IMR-90 (cell line): ENCODE measurements at regions not wholly inside any gene's neighbourhood (a gene's known extent, or its start where the extent isn't known, plus 50 kb on each side); places are given as distances from the start of the nearest gene placed in this dataset.

Source experiments
- ATAC-seq: fragments of 200-7000 bp; cut with Tn5 transposase; 2 replicates; pipeline ENCODE4 v1.9.1; 2020; ENCODE audit warnings: low read depth, mild to moderate bottlenecking, moderate library complexity
- BruUV-seq: library from RNA; stranded (reverse); fragments of 400-500 nt; replicated peaks from 2 replicates; lab custom pipeline; 2021; lab: Mats Ljungman, UMichigan
- CTCF ChIA-PET: fragments of 300-600 bp; formaldehyde crosslinking; extraction: SDS; loops from one replicate; lab custom pipeline; 2021; ENCODE audit warnings: antibody characterized with exemption; lab: Yijun Ruan, JAX
- POLR2A ChIA-PET: fragments of 300-600 bp; sonication (Branson Sonifier 250); formaldehyde crosslinking; loops from one replicate; lab custom pipeline; 2022; ENCODE audit warnings: antibody characterized with exemption; ENCODE audit not compliant: unreplicated experiment; lab: Charles Lee
- DNase-seq: peaks from one replicate; pipeline ENCODE4 v3.0.0; 2013
- H2AFZ ChIP-seq: replicated peaks from 2 replicates; pipeline ENCODE3; 2013; ENCODE audit warnings: low read length, mild to moderate bottlenecking; ENCODE audit not compliant: poor library complexity
- H2AK5ac ChIP-seq: 2 replicates; pipeline ENCODE4 v1.6.1; 2013; ENCODE audit warnings: low read depth, low read length, inconsistent platforms
- H2AK9ac ChIP-seq: replicated peaks from 2 replicates; pipeline ENCODE3; 2013; ENCODE audit warnings: mild to moderate bottlenecking, low read depth, low read length, moderate library complexity; ENCODE audit not compliant: poor library complexity
- H2BK120ac ChIP-seq: 2 replicates; pipeline ENCODE4 v1.6.1; 2013; ENCODE audit warnings: low read depth, low read length, inconsistent platforms
- H2BK15ac ChIP-seq: 3 replicates; pipeline ENCODE4 v1.6.1; 2013; ENCODE audit warnings: low read depth, low read length, inconsistent platforms
- H2BK20ac ChIP-seq: 2 replicates; pipeline ENCODE4 v1.6.1; 2013; ENCODE audit warnings: low read depth, mild to moderate bottlenecking, inconsistent platforms, low read length, moderate library complexity
- H2BK5ac ChIP-seq: 2 replicates; pipeline ENCODE4 v1.6.1; 2013; ENCODE audit warnings: mild to moderate bottlenecking, low read depth, low read length, inconsistent platforms; ENCODE audit not compliant: poor library complexity, severe bottlenecking
- H3K14ac ChIP-seq: replicated peaks from 2 replicates; pipeline ENCODE4 v1.6.1; 2013; ENCODE audit warnings: low read depth, low read length, inconsistent platforms
- H3K18ac ChIP-seq: 2 replicates; pipeline ENCODE4 v1.6.1; 2013; ENCODE audit warnings: low read depth, low read length, control low read depth
- H3K23ac ChIP-seq: 2 replicates; pipeline ENCODE4 v1.6.1; 2013; ENCODE audit warnings: low read depth, low read length, inconsistent platforms
- H3K27ac ChIP-seq: 2 replicates; pipeline ENCODE4 v1.5.1; 2013; ENCODE audit warnings: mild to moderate bottlenecking, control low read depth, low read length; ENCODE audit not compliant: insufficient read depth
- H3K27me3 ChIP-seq: 2 replicates; pipeline ENCODE4 v1.6.1; 2013; ENCODE audit warnings: low read length; ENCODE audit not compliant: control insufficient read depth, insufficient read depth
- H3K36me3 ChIP-seq: 2 replicates; pipeline ENCODE4 v1.6.1; 2013; ENCODE audit warnings: low read length, mixed read lengths; ENCODE audit not compliant: control insufficient read depth, insufficient read depth
- H3K4ac ChIP-seq: 2 replicates; pipeline ENCODE4 v1.6.1; 2013; ENCODE audit warnings: low read depth, low read length, inconsistent platforms
- H3K4me1 ChIP-seq: 2 replicates; pipeline ENCODE4 v1.6.1; 2013; ENCODE audit warnings: low read length, mixed read lengths; ENCODE audit not compliant: control insufficient read depth, insufficient read depth
- H3K4me2 ChIP-seq: 2 replicates; pipeline ENCODE4 v1.6.1; 2013; ENCODE audit warnings: low read depth, mild to moderate bottlenecking, control low read depth, low read length, moderate library complexity
- H3K4me3 ChIP-seq: 2 replicates; pipeline ENCODE4 v1.5.1; 2013; ENCODE audit warnings: low read depth, mild to moderate bottlenecking, control low read depth, low read length, moderate library complexity; ENCODE audit not compliant: insufficient read depth
- H3K56ac ChIP-seq: 2 replicates; pipeline ENCODE4 v1.6.1; 2013; ENCODE audit warnings: low read length, inconsistent platforms; ENCODE audit not compliant: insufficient read depth; ENCODE audit errors: extremely low read depth
- H3K79me1 ChIP-seq, 2 experiments: 2 replicates each; pipeline ENCODE4 v1.6.1; 2013; ENCODE audit warnings: low read length in 2 of 2, inconsistent platforms in 1 of 2, low read depth in 1 of 2
- H3K9ac ChIP-seq: 2 replicates; pipeline ENCODE4 v1.6.1; 2013; ENCODE audit warnings: low read depth, low read length, control low read depth
- H3K9me1 ChIP-seq: 2 replicates; pipeline ENCODE4 v1.6.1; 2013; ENCODE audit warnings: low read length, inconsistent platforms; ENCODE audit not compliant: insufficient read depth
- H3K9me3 ChIP-seq: 2 replicates; pipeline ENCODE4 v1.6.1; 2013; ENCODE audit warnings: low read length; ENCODE audit not compliant: control insufficient read depth, insufficient read depth
- H4K20me1 ChIP-seq: 2 replicates; pipeline ENCODE4 v1.6.1; 2013; ENCODE audit warnings: low read length, inconsistent platforms; ENCODE audit not compliant: insufficient read depth
- H4K5ac ChIP-seq: 2 replicates; pipeline ENCODE4 v1.6.1; 2013; ENCODE audit warnings: mild to moderate bottlenecking, low read depth, low read length, control low read depth
- H4K8ac ChIP-seq, 2 experiments: 2 replicates each; pipeline ENCODE4 v1.6.1; 2013; ENCODE audit warnings: low read depth in 2 of 2, low read length in 2 of 2, control low read depth in 1 of 2, inconsistent platforms in 1 of 2
- H4K91ac ChIP-seq: 2 replicates; pipeline ENCODE4 v1.6.1; 2013; ENCODE audit warnings: low read depth, low read length, inconsistent platforms; ENCODE audit not compliant: insufficient read depth
- CHD1 ChIP-seq: IDR thresholded peaks from 2 replicates; pipeline ENCODE4 v1.6.1; 2012; ENCODE audit warnings: low read depth, low read length, improper control_type of control experiment
- ELK1 ChIP-seq: fragments of 150-350 bp; IDR thresholded peaks from 2 replicates; pipeline ENCODE4 v1.6.1; 2016; ENCODE audit warnings: low read depth, mild to moderate bottlenecking, low read length, moderate library complexity, borderline replicate concordance
- FOS ChIP-seq: fragments of 150-350 bp; IDR thresholded peaks from 2 replicates; pipeline ENCODE4 v1.6.1; 2016; ENCODE audit warnings: low read depth, low read length
- MAZ ChIP-seq: IDR thresholded peaks from 2 replicates; pipeline ENCODE4 v1.6.1; 2012; ENCODE audit warnings: low read depth, mild to moderate bottlenecking, low read length, improper control_type of control experiment, moderate library complexity, borderline replicate concordance
- MXI1 ChIP-seq: IDR thresholded peaks from 2 replicates; pipeline ENCODE4 v1.6.1; 2012; ENCODE audit warnings: low read depth, mild to moderate bottlenecking, low read length, moderate library complexity, borderline replicate concordance
- RAD21 ChIP-seq: IDR thresholded peaks from 2 replicates; pipeline ENCODE4 v1.6.1; 2012; ENCODE audit warnings: low read length, improper control_type of control experiment
- RCOR1 ChIP-seq: IDR thresholded peaks from 2 replicates; pipeline ENCODE4 v1.6.1; 2012; ENCODE audit warnings: mild to moderate bottlenecking, low read length, improper control_type of control experiment; ENCODE audit not compliant: insufficient replicate concordance
- RFX5 ChIP-seq: IDR thresholded peaks from 2 replicates; pipeline ENCODE4 v1.8.0; 2012; ENCODE audit warnings: low read depth, mild to moderate bottlenecking, low read length, moderate library complexity
- SMC3 ChIP-seq: fragments of 150-350 bp; IDR thresholded peaks from 2 replicates; pipeline ENCODE4 v1.6.1; 2016; ENCODE audit warnings: low read depth, mild to moderate bottlenecking, antibody characterized with exemption, low read length, moderate library complexity
- WGBS, 2 experiments: methylation state at CpG; one replicate each; pipeline versions ENCODE4 v1.1.5 to v1.1.7; 2013; ENCODE audit warnings: missing lambda C conversion rate in 2 of 2; ENCODE audit not compliant: insufficient read length in 1 of 2; ENCODE audit errors: extremely low coverage in 2 of 2; 5-methylcytosine and 5-hydroxymethylcytosine counted together
- dilution Hi-C: fragments of 300-500 bp; cut with HindIII; formaldehyde crosslinking; loops from one replicate; pipeline ENCODE4 v1.14.3; 2018; ENCODE audit warnings: low sequenced_read_pairs; ENCODE audit not compliant: unreplicated experiment
- in situ Hi-C: fragments of 300-500 bp; cut with MboI; formaldehyde crosslinking; loops from 3 replicates; pipeline ENCODE4 v1.14.3; 2019; ENCODE audit warnings: low sequenced_read_pairs, inconsistent platforms, mixed read lengths
- intact Hi-C: fragments of 100-400 bp; cut with micrococcal nuclease; formaldehyde crosslinking; loops from 2 replicates; pipeline ENCODE4 v1.10.0; 2022
- TF ChIP-seq, protein P1 (sequence below): conservative IDR thresholded peaks from 2 replicates; pipeline ENCODE4 v1.5.1; 2012; ENCODE audit warnings: mild to moderate bottlenecking, low read depth, low read length, improper control_type of control experiment

DNA sequence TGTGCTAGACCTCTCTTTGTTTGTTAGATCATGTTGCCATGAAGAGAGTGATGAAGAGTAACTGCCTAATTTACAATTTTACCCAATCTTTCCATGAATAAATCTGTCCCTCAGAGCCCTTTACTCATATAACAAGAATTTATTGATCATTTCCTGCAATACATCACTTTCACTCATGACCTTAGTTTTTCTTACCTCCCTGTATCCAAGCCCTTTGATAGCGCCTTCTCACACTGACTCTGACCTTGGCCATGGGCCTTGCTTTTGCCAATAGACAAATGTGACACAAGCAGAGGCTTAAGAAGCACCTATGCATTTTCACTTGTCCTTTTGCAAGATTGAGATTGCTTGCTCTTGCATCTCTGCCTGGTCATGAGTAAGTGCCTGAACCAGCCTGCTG, 288.1 kb downstream of the NNT start:
- Histone ChIP-seq H3K14ac (no peak overlapping the region), H3K4ac (0 out of 2 replicates have a peak overlapping the region, but pooled peaks have one; percentile 22), H3K56ac (no peak overlapping the region), H2AK5ac (no peak overlapping the region), H2AFZ (no peak overlapping the region), H3K9me1 (no peaks in the 10 kb centered on the region; the same call in 1 of the 2 replicates), H4K5ac (no peak overlapping the region; the same call in 1 of the 2 replicates), H3K4me1 (no peaks in the 10 kb centered on the region; the same call in 1 of the 2 replicates), H3K18ac (no peak overlapping the region), H3K36me3 (no peaks in the 10 kb centered on the region), H4K8ac (no peak overlapping the region), H2BK120ac (0 out of 2 replicates have a peak overlapping the region, but pooled peaks have one; percentile 18), H2AK9ac (no peak overlapping the region), H2BK5ac (no peak overlapping the region), H2BK15ac (no peak overlapping the region), H2BK20ac (peak overlapping the region; percentile 35), H3K9me3 (no peaks in the 10 kb centered on the region), H3K27me3 (no peaks in the 10 kb centered on the region), H3K9ac (no peak overlapping the region), H3K23ac (0 out of 2 replicates have a peak overlapping the region, but pooled peaks have one; percentile 9), H3K79me1 (no peaks in the 10 kb centered on the region), H3K4me2 (no peak overlapping the region), H4K91ac (no peak overlapping the region), H4K20me1 (no peaks in the 10 kb centered on the region), H3K4me3 (no peak overlapping the region), H3K27ac (no peak overlapping the region)
- intact Hi-C loops (no loop called here), in situ Hi-C loops (no loop called here), dilution Hi-C loops (no loop called here)
- no peak for TF ChIP-seq RFX5
- no peak for TF ChIP-seq ELK1
- no peak for TF ChIP-seq SMC3
- TF ChIP-seq RCOR1: no peak
- no peak for TF ChIP-seq MXI1
- no peak for TF ChIP-seq CHD1
- TF ChIP-seq RAD21: no peak
- TF ChIP-seq FOS: no peak
- TF ChIP-seq, protein P1, sequence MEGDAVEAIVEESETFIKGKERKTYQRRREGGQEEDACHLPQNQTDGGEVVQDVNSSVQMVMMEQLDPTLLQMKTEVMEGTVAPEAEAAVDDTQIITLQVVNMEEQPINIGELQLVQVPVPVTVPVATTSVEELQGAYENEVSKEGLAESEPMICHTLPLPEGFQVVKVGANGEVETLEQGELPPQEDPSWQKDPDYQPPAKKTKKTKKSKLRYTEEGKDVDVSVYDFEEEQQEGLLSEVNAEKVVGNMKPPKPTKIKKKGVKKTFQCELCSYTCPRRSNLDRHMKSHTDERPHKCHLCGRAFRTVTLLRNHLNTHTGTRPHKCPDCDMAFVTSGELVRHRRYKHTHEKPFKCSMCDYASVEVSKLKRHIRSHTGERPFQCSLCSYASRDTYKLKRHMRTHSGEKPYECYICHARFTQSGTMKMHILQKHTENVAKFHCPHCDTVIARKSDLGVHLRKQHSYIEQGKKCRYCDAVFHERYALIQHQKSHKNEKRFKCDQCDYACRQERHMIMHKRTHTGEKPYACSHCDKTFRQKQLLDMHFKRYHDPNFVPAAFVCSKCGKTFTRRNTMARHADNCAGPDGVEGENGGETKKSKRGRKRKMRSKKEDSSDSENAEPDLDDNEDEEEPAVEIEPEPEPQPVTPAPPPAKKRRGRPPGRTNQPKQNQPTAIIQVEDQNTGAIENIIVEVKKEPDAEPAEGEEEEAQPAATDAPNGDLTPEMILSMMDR: no peak
- no peak for TF ChIP-seq MAZ
- no TSS peak for BruUV-seq
- no peak for DNase-seq
- ATAC-seq: no peak
- ChIA-PET POLR2A (no interaction called here), CTCF (no interaction called here)
- no CpG with 5 or more reads among the region's 1 CpG for WGBS, 2 experiments
